ENCODE measurements at regions not wholly inside any gene's neighbourhood (a gene's known extent, or its start where the extent isn't known, plus 50 kb on each side); places are given as distances from the start of the nearest gene placed in this dataset.

DNA sequence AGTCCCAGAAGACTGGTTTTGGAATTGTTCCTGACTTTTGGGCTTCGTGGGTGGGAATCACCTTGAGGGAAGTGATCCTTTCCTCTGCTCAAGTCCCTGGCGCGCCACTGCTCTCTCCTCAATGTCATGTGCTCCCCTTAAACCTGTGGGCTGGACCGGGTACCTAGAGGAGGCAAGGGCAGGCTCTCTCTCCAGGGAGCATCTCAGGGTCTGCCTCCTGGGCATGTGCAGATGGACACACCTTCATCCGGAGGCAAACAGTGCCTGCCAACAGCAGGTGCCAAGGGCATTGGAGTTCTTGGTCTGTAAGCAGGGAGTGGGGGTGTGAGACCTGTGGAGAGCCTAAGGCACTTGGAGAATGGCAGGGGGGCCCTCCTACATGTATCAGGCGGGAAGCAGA is 142.6 kb downstream of the INHBB start:
- DNase-seq (ENCODE audit: low read depth): no peak
- no peak overlapping the region for H3K4me3 ChIP-seq (ENCODE audit: low read length)
- no peak for TF ChIP-seq CTCF (IDR thresholded peaks at IDR 0.05; ENCODE audit: insufficient read depth, low read depth, low read length, missing control alignments)

GRCh38 chr2:120489023-120489422 is 143.1 kb downstream of the INHBB start:
- no peak for TF ChIP-seq CTCF (IDR thresholded peaks at IDR 0.05; ENCODE audit: insufficient read depth, low read depth, low read length, missing control alignments)
- no peak for DNase-seq (ENCODE audit: low read depth)
- no peak overlapping the region for H3K4me3 ChIP-seq (ENCODE audit: low read length)

DNA sequence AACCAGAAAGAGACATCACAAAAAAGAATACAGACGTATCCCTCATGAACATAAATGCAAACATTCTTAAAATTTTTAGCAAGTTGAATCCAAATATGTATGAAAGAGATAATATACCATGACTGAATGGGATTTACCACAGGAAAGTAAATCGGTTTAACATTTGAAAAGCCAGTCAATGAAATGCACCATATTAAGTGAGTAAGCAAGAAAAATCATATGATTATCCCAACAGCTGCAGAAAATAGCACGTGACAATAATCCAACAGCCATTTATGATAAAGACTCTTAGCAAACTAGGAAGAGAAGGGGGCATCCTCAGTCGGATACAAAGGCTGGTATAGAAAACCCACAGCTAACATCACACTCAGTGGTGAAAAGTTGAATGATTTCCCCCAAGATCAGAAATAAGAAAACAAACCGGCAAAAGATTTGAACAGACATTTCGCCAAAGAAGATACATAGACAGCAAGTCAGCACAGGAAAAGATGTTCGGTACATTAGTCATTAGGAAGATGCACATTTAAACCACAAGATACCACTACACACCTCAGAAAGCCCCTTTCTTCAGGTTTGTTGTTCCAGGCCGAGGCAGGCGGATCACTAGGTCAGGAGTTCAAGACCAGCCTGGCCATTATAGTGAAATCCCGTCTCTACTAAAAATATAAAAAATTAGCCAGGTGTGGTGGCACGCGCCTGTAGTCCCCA is 144.3 kb downstream of the INHBB start:
- TF ChIP-seq CTCF (IDR thresholded peaks at IDR 0.05; ENCODE audit: insufficient read depth, low read depth, low read length, missing control alignments): no peak
- DNase-seq (ENCODE audit: low read depth): peak; percentile 70
- H3K4me3 ChIP-seq (ENCODE audit: low read length): no peak overlapping the region

DNA sequence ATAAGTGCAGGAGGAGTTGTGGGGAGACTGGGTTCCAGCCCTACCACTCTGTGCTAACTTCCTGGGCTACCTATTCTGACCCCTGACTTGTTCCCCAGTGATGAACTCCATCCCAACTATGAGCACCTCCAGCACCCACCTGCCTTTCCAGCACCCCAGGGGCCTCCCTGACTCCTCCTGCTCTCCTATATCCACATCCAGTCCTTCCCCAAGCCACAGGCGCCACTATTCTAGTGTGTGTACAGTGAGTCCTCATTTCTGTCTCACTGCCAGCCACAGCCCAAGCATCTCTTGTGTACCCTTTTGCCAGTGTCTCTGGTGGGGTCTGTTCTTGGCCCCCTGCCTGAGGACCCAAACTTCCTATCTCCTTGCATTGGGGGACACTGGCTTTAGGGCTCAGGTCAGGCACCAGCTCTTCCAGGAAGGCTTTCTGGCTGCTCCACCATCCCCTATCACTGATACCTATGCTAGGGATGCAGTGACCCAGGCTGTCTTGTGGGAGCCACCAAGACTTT is 145.2 kb downstream of the INHBB start:
- no peak for DNase-seq (ENCODE audit: low read depth)
- H3K4me3 ChIP-seq (ENCODE audit: low read length): no peak overlapping the region
- TF ChIP-seq CTCF (IDR thresholded peaks at IDR 0.05; ENCODE audit: insufficient read depth, low read depth, low read length, missing control alignments): no peak

- H3K4me3 ChIP-seq (ENCODE audit: low read length): no peak overlapping the region
- TF ChIP-seq CTCF (IDR thresholded peaks at IDR 0.05; ENCODE audit: insufficient read depth, low read depth, low read length, missing control alignments): no peak
- DNase-seq (ENCODE audit: low read depth): no peak
These were observed 147.3 kb downstream of the INHBB start for GRCh38 chr2:120493231-120493630.

DNA sequence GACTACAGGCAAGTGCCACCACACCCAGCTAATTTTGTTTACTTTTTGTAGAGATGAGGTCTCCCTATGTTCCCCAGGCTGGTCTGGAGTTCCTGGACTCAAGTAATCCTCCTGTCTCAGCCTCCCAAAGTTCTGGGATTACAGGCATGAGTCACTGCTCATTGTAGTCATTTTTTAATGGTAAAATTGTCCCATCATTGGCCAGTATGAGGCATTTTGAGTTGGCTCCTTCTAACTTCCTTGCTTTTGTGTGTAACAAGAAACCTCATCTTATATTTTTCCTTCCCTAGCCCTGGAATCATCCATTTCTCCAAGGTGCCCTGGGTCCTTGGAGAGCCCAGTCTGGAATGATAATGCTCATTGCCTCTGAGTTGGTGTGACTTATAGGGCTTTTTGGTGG is 148.5 kb downstream of the INHBB start:
- H3K4me3 ChIP-seq (ENCODE audit: low read length): no peak overlapping the region
- TF ChIP-seq CTCF (IDR thresholded peaks at IDR 0.05; ENCODE audit: insufficient read depth, low read depth, low read length, missing control alignments): no peak
- no peak for DNase-seq (ENCODE audit: low read depth)

DNA sequence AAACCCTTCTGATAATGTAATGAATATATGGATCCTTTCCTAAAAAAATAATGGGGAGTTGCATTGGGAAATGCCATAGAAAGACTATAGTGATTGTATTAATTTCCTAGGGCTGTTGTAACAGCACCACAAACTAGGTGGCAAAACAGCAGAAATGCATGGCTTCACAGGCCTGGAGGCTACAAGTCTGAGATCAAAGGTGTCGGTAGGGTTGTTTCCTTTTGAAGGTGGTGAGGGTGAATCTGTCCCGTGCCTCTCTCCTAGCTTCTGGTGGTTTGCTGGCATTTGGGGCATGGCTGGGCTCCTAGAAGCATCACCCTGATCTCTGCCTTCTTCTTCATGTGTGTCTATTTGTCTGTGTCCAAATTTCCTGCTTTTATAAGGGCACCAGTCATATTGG is 149.7 kb downstream of the INHBB start:
- no peak for TF ChIP-seq CTCF (IDR thresholded peaks at IDR 0.05; ENCODE audit: insufficient read depth, low read depth, low read length, missing control alignments)
- no peak overlapping the region for H3K4me3 ChIP-seq (ENCODE audit: low read length)

More for the DNA sequence above, 149.7 kb downstream of the INHBB start:
- DNase-seq (ENCODE audit: low read depth): no peak
